ENCODE measurements at regions not wholly inside any gene's neighbourhood (a gene's known extent, or its start where the extent isn't known, plus 50 kb on each side); places are given as distances from the start of the nearest gene placed in this dataset.

- H3K36me3 ChIP-seq = no peaks in the 10 kb centered on the region
- Mint-ChIP-seq H3K36me3 (no peaks in the 10 kb centered on the region), H3K4me1 (no peaks in the 10 kb centered on the region), H3K27ac (no peak overlapping the region), H3K27me3 (ENCODE audit: insufficient read depth, low read depth) (no peaks in the 10 kb centered on the region), H3K9me3 (peaks cover 2% of the 10 kb centered on the region), H3K4me3 (no peak overlapping the region)
- DNase-seq (ENCODE audit: low spot score) = no peak
- H3K9me3 ChIP-seq (ENCODE audit: low read depth) = no peaks in the 10 kb centered on the region
- no peaks in the 10 kb centered on the region for H3K79me2 ChIP-seq (ENCODE audit: low read depth)
- H3K9ac ChIP-seq = no peak overlapping the region
- no peaks in the 10 kb centered on the region for H3K27me3 ChIP-seq
- H3F3A ChIP-seq (ENCODE audit: low read depth) = peaks cover 10% of the 10 kb centered on the region
- no peak for TF ChIP-seq EZH2 (IDR thresholded peaks at IDR 0.05)
- TF ChIP-seq EZH2phosphoT487 (IDR thresholded peaks at IDR 0.05) = no peak
- TF ChIP-seq, protein P1, sequence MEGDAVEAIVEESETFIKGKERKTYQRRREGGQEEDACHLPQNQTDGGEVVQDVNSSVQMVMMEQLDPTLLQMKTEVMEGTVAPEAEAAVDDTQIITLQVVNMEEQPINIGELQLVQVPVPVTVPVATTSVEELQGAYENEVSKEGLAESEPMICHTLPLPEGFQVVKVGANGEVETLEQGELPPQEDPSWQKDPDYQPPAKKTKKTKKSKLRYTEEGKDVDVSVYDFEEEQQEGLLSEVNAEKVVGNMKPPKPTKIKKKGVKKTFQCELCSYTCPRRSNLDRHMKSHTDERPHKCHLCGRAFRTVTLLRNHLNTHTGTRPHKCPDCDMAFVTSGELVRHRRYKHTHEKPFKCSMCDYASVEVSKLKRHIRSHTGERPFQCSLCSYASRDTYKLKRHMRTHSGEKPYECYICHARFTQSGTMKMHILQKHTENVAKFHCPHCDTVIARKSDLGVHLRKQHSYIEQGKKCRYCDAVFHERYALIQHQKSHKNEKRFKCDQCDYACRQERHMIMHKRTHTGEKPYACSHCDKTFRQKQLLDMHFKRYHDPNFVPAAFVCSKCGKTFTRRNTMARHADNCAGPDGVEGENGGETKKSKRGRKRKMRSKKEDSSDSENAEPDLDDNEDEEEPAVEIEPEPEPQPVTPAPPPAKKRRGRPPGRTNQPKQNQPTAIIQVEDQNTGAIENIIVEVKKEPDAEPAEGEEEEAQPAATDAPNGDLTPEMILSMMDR (IDR thresholded peaks at IDR 0.05) = no peak
- no peak overlapping the region for H3K4me3 ChIP-seq
- peaks cover 18% of the 10 kb centered on the region for H3K4me1 ChIP-seq
- no peak overlapping the region for H3K4me2 ChIP-seq
- no peak overlapping the region for H2AFZ ChIP-seq (replicated peaks)
- no peak overlapping the region for H3K27ac ChIP-seq
- H4K20me1 ChIP-seq (ENCODE audit: low read depth) = no peaks in the 10 kb centered on the region
Measured at GRCh38 chr12:25023808-25024207, 74.9 kb upstream of the BCAT1 start.

DNA sequence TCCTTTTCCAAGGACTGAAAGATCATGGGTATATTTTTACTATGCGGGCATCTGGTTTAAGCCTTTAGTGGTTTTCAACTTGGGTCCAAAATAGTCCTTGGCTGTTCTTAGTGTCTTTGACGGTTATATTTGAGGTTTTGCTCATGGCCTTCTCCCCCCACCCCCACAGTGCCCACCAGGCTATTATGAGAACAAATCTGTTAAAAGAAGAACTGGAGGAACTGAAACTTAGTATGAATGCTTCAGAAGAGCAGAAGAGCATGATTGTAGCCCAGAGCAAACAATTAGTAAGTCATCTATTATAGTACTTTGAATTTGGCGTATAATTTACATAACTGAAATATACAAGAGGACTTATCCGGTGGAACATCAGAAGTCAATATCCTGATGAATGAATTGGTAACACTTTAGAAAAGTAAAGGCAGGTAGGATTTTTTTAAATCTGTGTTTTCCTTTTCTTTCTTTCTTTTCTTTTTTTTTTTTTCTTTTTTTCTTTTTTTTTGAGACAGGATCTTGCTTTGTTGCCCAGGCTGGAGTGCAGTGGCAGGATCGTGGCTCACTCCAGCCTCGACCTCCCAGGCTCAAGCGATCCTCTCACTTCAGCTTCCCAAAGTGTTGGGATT is 71.8 kb upstream of the BCAT1 start:
- H3K27ac ChIP-seq = no peak overlapping the region
- no peak overlapping the region for H3K9ac ChIP-seq
- H3K4me2 ChIP-seq = no peak overlapping the region
- H2AFZ ChIP-seq (replicated peaks) = no peak overlapping the region
- no peaks in the 10 kb centered on the region for H4K20me1 ChIP-seq (ENCODE audit: low read depth)
- no peaks in the 10 kb centered on the region for H3K36me3 ChIP-seq
- Mint-ChIP-seq H3K36me3 (no peaks in the 10 kb centered on the region), H3K4me1 (no peaks in the 10 kb centered on the region), H3K27ac (no peak overlapping the region), H3K4me3 (no peak overlapping the region), H3K9me3 (peaks cover 2% of the 10 kb centered on the region), H3K27me3 (ENCODE audit: insufficient read depth, low read depth) (no peaks in the 10 kb centered on the region)
- no peak for TF ChIP-seq EZH2phosphoT487 (IDR thresholded peaks at IDR 0.05)
- no peak for TF ChIP-seq EZH2 (IDR thresholded peaks at IDR 0.05)
- TF ChIP-seq, protein P1 (IDR thresholded peaks at IDR 0.05) = no peak
- H3K79me2 ChIP-seq (ENCODE audit: low read depth) = no peaks in the 10 kb centered on the region
- peaks cover 11% of the 10 kb centered on the region for H3K4me1 ChIP-seq
- H3K4me3 ChIP-seq = no peak overlapping the region
- H3F3A ChIP-seq (ENCODE audit: low read depth) = peaks cover 10% of the 10 kb centered on the region
- H3K9me3 ChIP-seq (ENCODE audit: low read depth) = no peaks in the 10 kb centered on the region
- DNase-seq (ENCODE audit: low spot score) = no peak
- no peaks in the 10 kb centered on the region for H3K27me3 ChIP-seq

DNA sequence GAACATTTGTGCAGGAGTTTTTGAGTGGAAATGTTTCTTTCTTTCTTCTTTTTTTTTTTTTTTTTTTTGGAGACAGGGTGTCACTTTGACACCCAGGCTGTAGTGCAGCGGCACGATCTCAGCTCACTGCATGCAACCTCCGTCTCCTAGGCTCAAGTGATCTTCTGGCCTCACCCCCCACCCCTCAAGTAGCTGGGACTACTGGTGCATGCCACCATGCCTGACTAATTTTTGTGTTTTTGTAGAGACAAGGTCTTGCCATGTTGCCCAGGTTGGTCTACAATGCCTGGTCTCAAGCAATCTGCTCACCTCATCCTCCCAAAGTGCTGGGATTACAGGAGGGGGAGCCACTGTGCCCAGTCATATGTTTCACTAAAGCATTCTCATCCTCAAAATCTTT is 69.2 kb upstream of the BCAT1 start:
- Histone ChIP-seq H2AFZ (replicated peaks) (no peak overlapping the region), H3F3A (ENCODE audit: low read depth) (no peaks in the 10 kb centered on the region), H3K36me3 (no peaks in the 10 kb centered on the region), H3K4me3 (no peak overlapping the region), H3K9me3 (ENCODE audit: low read depth) (no peaks in the 10 kb centered on the region), H4K20me1 (ENCODE audit: low read depth) (no peaks in the 10 kb centered on the region), H3K27ac (no peak overlapping the region), H3K9ac (no peak overlapping the region), H3K4me1 (no peaks in the 10 kb centered on the region), H3K79me2 (ENCODE audit: low read depth) (no peaks in the 10 kb centered on the region), H3K4me2 (no peak overlapping the region), H3K27me3 (no peaks in the 10 kb centered on the region)
- Mint-ChIP-seq H3K27me3 (ENCODE audit: insufficient read depth, low read depth) (no peaks in the 10 kb centered on the region), H3K9me3 (peaks cover 2% of the 10 kb centered on the region), H3K27ac (no peak overlapping the region), H3K36me3 (no peaks in the 10 kb centered on the region), H3K4me3 (no peak overlapping the region), H3K4me1 (no peaks in the 10 kb centered on the region)
- TF ChIP-seq, protein P1 (IDR thresholded peaks at IDR 0.05) = no peak
- TF ChIP-seq EZH2phosphoT487 (IDR thresholded peaks at IDR 0.05) (no peak), EZH2 (IDR thresholded peaks at IDR 0.05) (no peak)
- no peak for DNase-seq (ENCODE audit: low spot score)
